ENCODE measurements at regions not wholly inside any gene's neighbourhood (a gene's known extent, or its start where the extent isn't known, plus 50 kb on each side); places are given as distances from the start of the nearest gene placed in this dataset.

GRCh38 chr6:67391955-67392354, 1243.1 kb upstream of the ADGRB3 start:
- H3K9me3 Mint-ChIP-seq (ENCODE audit: low read depth), result peaks cover 3% of the 10 kb centered on the region
- no peaks in the 10 kb centered on the region for H3K4me1 Mint-ChIP-seq (ENCODE audit: low read depth)

GRCh38 chr6:67369679-67370078, 1265.4 kb upstream of the ADGRB3 start:
- Mint-ChIP-seq H3K27me3 (ENCODE audit: low read depth) (peaks cover 2% of the 10 kb centered on the region), H3K27ac (ENCODE audit: unreplicated experiment) (no peak overlapping the region), H3K36me3 (ENCODE audit: low read depth) (no peaks in the 10 kb centered on the region), H3K9me3 (ENCODE audit: low read depth) (no peaks in the 10 kb centered on the region), H3K4me3 (ENCODE audit: unreplicated experiment) (no peak overlapping the region), H3K4me1 (ENCODE audit: low read depth) (no peaks in the 10 kb centered on the region)
- TF ChIP-seq CTCF (IDR thresholded peaks at IDR 0.05), result no peak
- no peak for DNase-seq (ENCODE audit: low spot score)

More at GRCh38 chr6:67391955-67392354, 1243.1 kb upstream of the ADGRB3 start:
- Mint-ChIP-seq H3K27ac (ENCODE audit: unreplicated experiment) (no peak overlapping the region), H3K27me3 (ENCODE audit: low read depth) (no peaks in the 10 kb centered on the region), H3K4me3 (ENCODE audit: unreplicated experiment) (no peak overlapping the region), H3K36me3 (ENCODE audit: low read depth) (no peaks in the 10 kb centered on the region)
- no peak for TF ChIP-seq CTCF (IDR thresholded peaks at IDR 0.05)
- DNase-seq (ENCODE audit: low spot score), result no peak

GRCh38 chr6:67362976-67363375, 1272.1 kb upstream of the ADGRB3 start:
- no peak overlapping the region for H3K27ac Mint-ChIP-seq (ENCODE audit: unreplicated experiment)
- TF ChIP-seq CTCF (IDR thresholded peaks at IDR 0.05), result no peak
- H3K4me1 Mint-ChIP-seq (ENCODE audit: low read depth), result no peaks in the 10 kb centered on the region
- no peak overlapping the region for H3K4me3 Mint-ChIP-seq (ENCODE audit: unreplicated experiment)
- peaks cover 2% of the 10 kb centered on the region for H3K9me3 Mint-ChIP-seq (ENCODE audit: low read depth)
- H3K36me3 Mint-ChIP-seq (ENCODE audit: low read depth), result no peaks in the 10 kb centered on the region
- peaks cover 2% of the 10 kb centered on the region for H3K27me3 Mint-ChIP-seq (ENCODE audit: low read depth)
- DNase-seq (ENCODE audit: low spot score), result no peak

- Mint-ChIP-seq H3K27me3 (ENCODE audit: low read depth) (no peaks in the 10 kb centered on the region), H3K27ac (ENCODE audit: unreplicated experiment) (no peak overlapping the region), H3K4me1 (ENCODE audit: low read depth) (no peaks in the 10 kb centered on the region), H3K4me3 (ENCODE audit: unreplicated experiment) (no peak overlapping the region), H3K9me3 (ENCODE audit: low read depth) (peaks cover 2% of the 10 kb centered on the region), H3K36me3 (ENCODE audit: low read depth) (no peaks in the 10 kb centered on the region)
- DNase-seq (ENCODE audit: low spot score), result no peak
- TF ChIP-seq CTCF (IDR thresholded peaks at IDR 0.05), result no peak
Measured at GRCh38 chr6:67361264-67361663, 1273.8 kb upstream of the ADGRB3 start.

GRCh38 chr6:67358241-67358640, 1276.8 kb upstream of the ADGRB3 start:
- no peak overlapping the region for H3K27ac Mint-ChIP-seq (ENCODE audit: unreplicated experiment)
- H3K9me3 Mint-ChIP-seq (ENCODE audit: low read depth), result no peaks in the 10 kb centered on the region
- no peaks in the 10 kb centered on the region for H3K4me1 Mint-ChIP-seq (ENCODE audit: low read depth)
- H3K36me3 Mint-ChIP-seq (ENCODE audit: low read depth), result no peaks in the 10 kb centered on the region
- no peaks in the 10 kb centered on the region for H3K27me3 Mint-ChIP-seq (ENCODE audit: low read depth)
- no peak overlapping the region for H3K4me3 Mint-ChIP-seq (ENCODE audit: unreplicated experiment)
- TF ChIP-seq CTCF (IDR thresholded peaks at IDR 0.05), result no peak
- no peak for DNase-seq (ENCODE audit: low spot score)
